ENCODE measurements at regions not wholly inside any gene's neighbourhood (a gene's known extent, or its start where the extent isn't known, plus 50 kb on each side); places are given as distances from the start of the nearest gene placed in this dataset.
"Not testable (repeated sequence)": the region's sequence is repeated elsewhere in the genome, so short reads cannot be mapped to it uniquely, and the experiment has no call there.

DNA sequence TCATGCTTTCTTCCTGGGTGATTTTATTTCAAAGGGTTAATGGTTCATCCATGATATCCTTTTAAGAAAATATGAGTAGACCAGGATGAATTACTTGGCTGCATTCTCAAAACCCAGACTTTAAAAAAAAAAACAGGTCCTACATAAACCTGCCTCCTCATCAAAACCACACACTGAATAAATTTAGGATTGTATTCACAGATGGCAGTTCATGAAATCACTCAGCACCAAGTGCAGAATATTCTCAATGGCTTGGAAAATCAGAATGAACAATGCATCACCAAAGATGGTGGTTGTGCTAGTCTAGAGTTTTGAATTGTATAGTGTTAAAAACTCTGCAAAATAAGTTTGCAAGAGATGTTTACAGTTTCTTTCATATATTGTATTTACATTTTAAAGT is 145.4 kb upstream of the GRAMD2B start:
- no peaks in the 10 kb centered on the region for H3K27me3 ChIP-seq (replicated peaks)
- no peak overlapping the region for H3K4me3 ChIP-seq
- no peaks in the 10 kb centered on the region for H3K4me1 ChIP-seq (replicated peaks)
- no peak for DNase-seq (ENCODE audit: low read depth in 1 of 2, low spot score in 2 of 2)
- H3K36me3 ChIP-seq = no peaks in the 10 kb centered on the region
- H3K9me3 ChIP-seq (replicated peaks) = no peaks in the 10 kb centered on the region
- no peak overlapping the region for H3K27ac ChIP-seq

GRCh38 chr5:126280343-126280742 is 142.9 kb upstream of the GRAMD2B start:
- Histone ChIP-seq H3K36me3 (no peaks in the 10 kb centered on the region), H3K27me3 (replicated peaks) (no peaks in the 10 kb centered on the region), H3K9me3 (replicated peaks) (no peaks in the 10 kb centered on the region), H3K27ac (no peak overlapping the region), H3K4me3 (no peak overlapping the region), H3K4me1 (replicated peaks) (no peaks in the 10 kb centered on the region)
- DNase-seq (ENCODE audit: low read depth in 1 of 2, low spot score in 2 of 2) = no peak

GRCh38 chr5:126280846-126281245 is 142.4 kb upstream of the GRAMD2B start:
- no peaks in the 10 kb centered on the region for H3K27me3 ChIP-seq (replicated peaks)

GRCh38 chr5:126284977-126285696 is 138.1 kb upstream of the GRAMD2B start:
- Histone ChIP-seq H3K27ac (no peak overlapping the region), H3K4me1 (replicated peaks) (no peaks in the 10 kb centered on the region), H3K4me3 (no peak overlapping the region), H3K9me3 (replicated peaks) (no peaks in the 10 kb centered on the region), H3K36me3 (no peaks in the 10 kb centered on the region), H3K27me3 (replicated peaks) (no peaks in the 10 kb centered on the region; the same call in 1 of the 2 replicates)
- no peak for DNase-seq (ENCODE audit: low read depth in 1 of 2, low spot score in 2 of 2)

More at GRCh38 chr5:126280846-126281245, 142.4 kb upstream of the GRAMD2B start:
- no peaks in the 10 kb centered on the region for H3K4me1 ChIP-seq (replicated peaks)
- no peaks in the 10 kb centered on the region for H3K9me3 ChIP-seq (replicated peaks)
- H3K4me3 ChIP-seq = no peak overlapping the region
- H3K27ac ChIP-seq = no peak overlapping the region
- DNase-seq (ENCODE audit: low read depth in 1 of 2, low spot score in 2 of 2) = no peak
- no peaks in the 10 kb centered on the region for H3K36me3 ChIP-seq

- H3K4me1 ChIP-seq (replicated peaks); H3K27ac ChIP-seq; H3K36me3 ChIP-seq; H3K4me3 ChIP-seq; H3K27me3 ChIP-seq (replicated peaks); DNase-seq (ENCODE audit: low read depth in 1 of 2, low spot score in 2 of 2); H3K9me3 ChIP-seq (replicated peaks): not testable (repeated sequence)
These were observed 127.1 kb upstream of the GRAMD2B start for GRCh38 chr5:126296121-126296520.

- no peak for DNase-seq (ENCODE audit: low read depth in 1 of 2, low spot score in 2 of 2)
- Histone ChIP-seq H3K36me3 (no peaks in the 10 kb centered on the region), H3K4me3 (no peak overlapping the region), H3K27ac (no peak overlapping the region), H3K9me3 (replicated peaks) (no peaks in the 10 kb centered on the region), H3K4me1 (replicated peaks) (no peaks in the 10 kb centered on the region), H3K27me3 (replicated peaks) (no peaks in the 10 kb centered on the region)
These were observed 122.9 kb upstream of the GRAMD2B start for GRCh38 chr5:126300293-126300692.

DNA sequence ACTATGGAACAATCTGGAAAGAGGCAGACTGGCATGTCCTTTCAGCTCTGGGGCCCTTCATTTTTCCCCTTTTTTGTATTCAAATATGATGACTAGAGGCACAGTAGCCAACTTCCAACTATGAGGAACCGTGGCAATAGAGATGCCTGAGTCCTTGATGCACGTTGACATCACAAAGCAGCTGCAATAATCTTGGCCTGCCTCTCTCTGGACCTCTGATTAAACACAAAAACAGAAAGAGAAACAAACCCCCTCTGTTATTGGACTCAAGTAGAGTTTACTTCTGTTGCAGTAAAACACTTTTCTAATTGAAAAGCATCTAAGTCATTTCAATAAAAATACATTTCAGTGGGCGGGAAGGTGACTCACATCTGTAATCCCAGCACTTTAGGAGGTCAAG is 122.2 kb upstream of the GRAMD2B start:
- no peak overlapping the region for H3K4me3 ChIP-seq
- peak in 1 of 2 experiments; percentile 18 for DNase-seq (ENCODE audit: low read depth in 1 of 2, low spot score in 2 of 2)
- H3K4me1 ChIP-seq (replicated peaks) = no peaks in the 10 kb centered on the region
- no peaks in the 10 kb centered on the region for H3K9me3 ChIP-seq (replicated peaks)
- H3K27me3 ChIP-seq (replicated peaks) = no peaks in the 10 kb centered on the region
- no peak overlapping the region for H3K27ac ChIP-seq
- H3K36me3 ChIP-seq = no peaks in the 10 kb centered on the region

DNA sequence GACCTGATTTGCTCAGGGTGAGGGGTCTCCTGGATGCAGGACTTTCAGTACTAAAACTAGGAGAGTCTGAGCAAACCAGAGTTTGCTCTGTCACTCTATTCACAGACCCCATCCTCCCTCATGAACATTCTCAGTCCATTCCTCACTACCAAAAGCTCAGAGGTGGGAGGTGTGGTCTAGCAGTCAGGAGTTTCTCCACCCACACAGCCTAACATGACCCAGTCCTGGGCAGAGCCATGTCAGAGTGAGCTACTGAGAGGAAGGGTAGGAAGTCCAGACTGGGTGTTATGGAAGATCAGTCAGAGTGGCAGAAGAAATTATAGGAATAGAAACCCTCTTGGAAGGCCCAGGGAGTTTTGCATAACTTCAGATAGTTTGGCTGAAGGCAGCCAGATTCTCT is 113.3 kb upstream of the GRAMD2B start:
- H3K9me3 ChIP-seq (replicated peaks) = no peaks in the 10 kb centered on the region
- no peak for DNase-seq (ENCODE audit: low read depth in 1 of 2, low spot score in 2 of 2)
- no peak overlapping the region for H3K4me3 ChIP-seq
- no peak overlapping the region for H3K27ac ChIP-seq
- 0 out of 2 replicates have a peak, but pooled peaks cover 3% of the 10 kb centered on the region for H3K4me1 ChIP-seq (replicated peaks)
- H3K36me3 ChIP-seq = no peaks in the 10 kb centered on the region
- no peaks in the 10 kb centered on the region for H3K27me3 ChIP-seq (replicated peaks)

DNA sequence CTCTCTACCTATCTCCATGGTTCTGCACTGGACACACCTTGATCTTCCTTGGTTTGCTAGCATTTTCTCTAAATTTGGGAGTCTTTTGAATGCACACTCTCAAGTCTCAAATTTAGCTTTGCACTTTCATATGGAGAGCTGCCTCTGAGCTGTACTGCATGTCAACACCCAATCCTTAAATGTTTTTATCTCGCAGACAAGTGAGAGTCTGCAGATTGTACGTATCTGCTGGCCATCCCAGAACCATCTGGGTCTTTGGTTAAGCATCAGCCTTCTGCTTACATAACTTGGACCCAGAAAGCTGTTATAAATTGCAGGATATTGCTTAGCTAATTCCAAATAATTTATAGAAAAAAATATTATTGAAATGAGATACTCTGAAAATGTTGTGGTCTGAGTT is 111.4 kb upstream of the GRAMD2B start:
- DNase-seq (ENCODE audit: low read depth in 1 of 2, low spot score in 2 of 2) = no peak
- Histone ChIP-seq H3K27ac (no peak overlapping the region), H3K4me3 (no peak overlapping the region), H3K36me3 (no peaks in the 10 kb centered on the region), H3K9me3 (replicated peaks) (no peaks in the 10 kb centered on the region), H3K27me3 (replicated peaks) (no peaks in the 10 kb centered on the region), H3K4me1 (replicated peaks) (0 out of 2 replicates have a peak, but pooled peaks cover 3% of the 10 kb centered on the region)

- Histone ChIP-seq H3K27me3 (replicated peaks) (no peaks in the 10 kb centered on the region), H3K4me3 (no peak overlapping the region), H3K27ac (no peak overlapping the region), H3K4me1 (replicated peaks) (no peaks in the 10 kb centered on the region), H3K9me3 (replicated peaks) (no peaks in the 10 kb centered on the region), H3K36me3 (no peaks in the 10 kb centered on the region)
- DNase-seq (ENCODE audit: low read depth in 1 of 2, low spot score in 2 of 2) = no peak
These were observed 107.9 kb upstream of the GRAMD2B start for GRCh38 chr5:126315341-126315740.

- H3K4me3 ChIP-seq = no peak overlapping the region
- no peaks in the 10 kb centered on the region for H3K27me3 ChIP-seq (replicated peaks)
- no peaks in the 10 kb centered on the region for H3K9me3 ChIP-seq (replicated peaks)
- H3K4me1 ChIP-seq (replicated peaks) = no peaks in the 10 kb centered on the region
- no peak overlapping the region for H3K27ac ChIP-seq
- DNase-seq (ENCODE audit: low read depth in 1 of 2, low spot score in 2 of 2) = no peak
- no peaks in the 10 kb centered on the region for H3K36me3 ChIP-seq
These were observed 90.9 kb upstream of the GRAMD2B start for GRCh38 chr5:126332326-126332725.

- Histone ChIP-seq H3K36me3 (no peaks in the 10 kb centered on the region), H3K4me1 (replicated peaks) (no peaks in the 10 kb centered on the region), H3K4me3 (no peak overlapping the region), H3K27ac (no peak overlapping the region), H3K27me3 (replicated peaks) (no peaks in the 10 kb centered on the region), H3K9me3 (replicated peaks) (no peaks in the 10 kb centered on the region)
- DNase-seq (ENCODE audit: low read depth in 1 of 2, low spot score in 2 of 2) = no peak
These were observed 88.4 kb upstream of the GRAMD2B start for GRCh38 chr5:126334760-126335159.

DNA sequence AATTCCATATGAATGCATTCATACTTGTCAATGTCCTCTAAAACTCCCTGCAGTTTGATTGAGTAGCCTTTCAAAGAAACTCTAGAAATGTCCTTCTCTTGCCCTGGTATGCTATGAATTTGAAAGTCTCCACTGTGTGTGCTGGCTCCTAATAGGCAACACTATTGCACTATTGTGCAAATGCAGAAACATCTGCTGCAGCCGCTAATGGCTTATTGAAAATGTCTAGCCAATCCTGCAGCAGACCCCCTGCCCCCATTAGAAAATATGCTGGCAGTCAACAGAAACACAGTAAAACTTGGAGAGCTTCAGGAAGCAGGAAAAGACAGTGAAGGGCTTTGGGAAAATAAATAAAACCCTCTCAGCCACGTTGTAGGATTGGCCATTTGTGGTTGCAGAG is 87.3 kb upstream of the GRAMD2B start:
- Histone ChIP-seq H3K27ac (no peak overlapping the region), H3K4me3 (no peak overlapping the region), H3K27me3 (replicated peaks) (no peaks in the 10 kb centered on the region), H3K36me3 (no peaks in the 10 kb centered on the region), H3K9me3 (replicated peaks) (no peaks in the 10 kb centered on the region), H3K4me1 (replicated peaks) (no peaks in the 10 kb centered on the region)
- no peak for DNase-seq (ENCODE audit: low read depth in 1 of 2, low spot score in 2 of 2)

- Histone ChIP-seq H3K4me1 (replicated peaks) (no peaks in the 10 kb centered on the region), H3K4me3 (no peak overlapping the region), H3K9me3 (replicated peaks) (no peaks in the 10 kb centered on the region), H3K36me3 (no peaks in the 10 kb centered on the region), H3K27me3 (replicated peaks) (no peaks in the 10 kb centered on the region), H3K27ac (no peak overlapping the region)
- DNase-seq (ENCODE audit: low read depth in 1 of 2, low spot score in 2 of 2) = no peak
These were observed 84.6 kb upstream of the GRAMD2B start for GRCh38 chr5:126338635-126339034.

Data from SJSA1 (cell line).